HG03159 (cell line): ENCODE measurements at regions not wholly inside any gene's neighbourhood (a gene's known extent, or its start where the extent isn't known, plus 50 kb on each side); places are given as distances from the start of the nearest gene placed in this dataset.

Experiments
- ATAC-seq: cut with Tn5 transposase; IDR thresholded peaks from one replicate; pipeline ENCODE4 v1.9.1; 2021; ENCODE audit warnings: mild to moderate bottlenecking, moderate library complexity; ENCODE audit not compliant: unreplicated experiment

DNA sequence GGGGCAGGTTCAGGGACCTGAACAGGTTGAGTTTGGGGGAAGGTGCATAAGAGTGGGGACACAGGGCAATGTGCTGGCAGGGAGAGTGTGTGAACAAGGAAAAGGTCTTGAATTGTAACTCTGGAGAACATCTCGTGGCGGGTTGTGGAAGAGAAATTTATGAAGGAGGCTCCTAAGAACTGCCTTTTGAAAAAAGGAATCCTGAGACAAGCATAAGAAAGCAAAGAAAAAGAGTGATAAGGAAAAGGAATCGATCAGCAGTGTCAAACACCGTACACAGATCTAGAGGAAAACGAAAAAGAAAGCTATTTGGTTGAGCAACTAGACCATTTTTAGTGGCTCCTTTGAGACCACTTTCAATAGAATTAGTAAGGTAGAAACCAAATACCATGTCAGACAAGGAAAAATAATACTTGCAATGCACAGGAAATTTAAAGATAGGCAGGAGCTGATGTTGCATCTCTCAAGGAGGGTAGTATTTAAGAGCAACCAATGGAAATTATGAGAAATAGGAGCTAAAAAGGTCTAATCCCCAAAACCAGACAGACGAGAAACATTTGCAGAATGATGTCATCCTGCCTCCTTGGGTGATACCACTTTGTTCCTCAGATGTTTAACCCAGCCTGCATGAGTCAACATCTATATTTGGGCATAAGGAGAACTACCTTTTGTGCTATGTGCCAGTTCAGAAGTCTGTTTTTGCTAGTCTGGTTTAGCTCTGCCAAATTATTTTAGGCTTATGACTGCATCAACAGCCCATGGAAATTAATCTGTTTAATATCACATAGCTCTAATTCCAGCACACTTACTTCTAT is 64.5 kb upstream of the STK38L start:
- peak; percentile 92 for ATAC-seq

DNA sequence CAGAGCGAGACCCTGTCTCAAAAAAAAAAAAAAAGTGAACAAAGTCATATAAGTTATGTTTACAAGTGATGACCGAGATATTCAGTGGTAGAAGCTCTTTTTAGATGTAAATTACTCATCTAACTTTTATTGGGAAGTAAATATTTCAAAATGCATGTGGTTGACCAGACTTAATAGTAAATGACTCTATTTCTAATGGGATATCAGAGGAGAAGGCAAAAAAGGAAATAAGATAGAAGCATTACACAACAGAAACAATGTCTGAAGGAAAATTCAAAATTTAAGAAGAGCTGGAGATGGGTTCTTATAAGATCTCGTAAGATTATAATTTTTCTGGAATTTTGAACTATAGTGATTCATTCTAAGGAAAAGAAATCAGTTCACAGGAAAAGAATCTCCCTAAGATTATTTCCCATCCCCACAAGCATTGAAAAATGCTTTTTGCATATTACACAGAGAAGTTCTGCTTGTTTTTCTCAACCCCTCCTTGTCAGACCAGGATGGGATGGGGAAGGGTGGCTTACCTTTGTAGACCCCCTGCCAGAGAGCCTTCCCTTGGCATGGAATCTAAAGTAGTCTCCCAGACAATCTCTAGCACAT is 63.1 kb upstream of the STK38L start:
- ATAC-seq = no peak

DNA sequence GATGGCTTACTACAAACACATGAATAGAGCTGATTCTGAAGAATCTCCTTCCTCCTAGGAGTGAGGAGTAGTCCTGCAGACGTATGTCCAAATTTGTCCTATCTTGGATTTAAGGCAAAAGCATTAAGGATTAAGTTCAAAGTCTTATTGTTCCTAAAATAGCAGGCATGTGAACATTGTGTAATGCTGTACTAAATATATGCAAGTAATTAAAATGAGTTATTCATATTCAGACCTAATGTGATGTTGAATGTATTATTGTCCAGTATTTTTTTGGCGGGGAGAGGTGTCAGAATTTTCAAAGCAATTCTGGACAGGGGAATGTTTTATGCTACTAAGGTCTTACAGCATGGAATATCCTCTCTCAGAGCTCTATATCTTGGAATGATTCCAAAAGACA is 60.7 kb upstream of the STK38L start:
- ATAC-seq = no peak

DNA sequence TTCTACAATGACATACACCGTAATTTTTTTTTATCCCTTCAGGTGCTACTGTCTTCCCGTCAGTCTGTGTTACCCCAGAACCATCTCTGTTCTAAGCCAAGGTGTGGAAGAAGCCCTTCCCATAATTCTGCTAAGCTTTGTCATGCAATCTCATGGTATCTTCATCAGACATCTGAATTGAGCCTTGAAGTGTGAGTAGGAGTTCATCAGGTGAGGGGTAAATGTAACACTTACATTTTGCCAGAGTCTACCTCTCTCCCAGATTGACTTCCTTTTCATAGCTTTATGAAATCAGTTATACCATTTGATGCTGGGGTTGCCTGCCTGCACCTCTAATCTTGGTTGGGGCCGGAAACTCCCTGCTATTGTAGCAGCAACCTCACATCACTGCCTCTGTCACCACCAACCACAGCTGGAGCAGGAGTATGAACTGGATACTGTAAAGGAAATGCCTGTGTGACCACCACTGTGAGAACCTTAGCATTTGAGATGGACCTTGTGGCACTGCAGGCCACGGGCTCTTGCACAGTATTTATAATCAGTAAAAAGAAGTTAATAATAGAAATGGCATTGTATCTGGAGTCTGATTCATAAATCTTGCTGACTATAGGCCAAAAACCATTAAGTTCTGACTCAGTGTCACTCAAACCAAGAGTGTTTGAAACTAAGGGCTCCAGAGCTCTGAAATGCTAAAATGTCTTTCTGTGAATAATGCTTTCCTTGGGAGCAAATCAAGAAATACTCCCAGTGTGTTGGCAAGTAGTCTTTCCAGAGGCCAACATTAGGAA is 58.7 kb upstream of the STK38L start:
- peak; percentile 84 for ATAC-seq

DNA sequence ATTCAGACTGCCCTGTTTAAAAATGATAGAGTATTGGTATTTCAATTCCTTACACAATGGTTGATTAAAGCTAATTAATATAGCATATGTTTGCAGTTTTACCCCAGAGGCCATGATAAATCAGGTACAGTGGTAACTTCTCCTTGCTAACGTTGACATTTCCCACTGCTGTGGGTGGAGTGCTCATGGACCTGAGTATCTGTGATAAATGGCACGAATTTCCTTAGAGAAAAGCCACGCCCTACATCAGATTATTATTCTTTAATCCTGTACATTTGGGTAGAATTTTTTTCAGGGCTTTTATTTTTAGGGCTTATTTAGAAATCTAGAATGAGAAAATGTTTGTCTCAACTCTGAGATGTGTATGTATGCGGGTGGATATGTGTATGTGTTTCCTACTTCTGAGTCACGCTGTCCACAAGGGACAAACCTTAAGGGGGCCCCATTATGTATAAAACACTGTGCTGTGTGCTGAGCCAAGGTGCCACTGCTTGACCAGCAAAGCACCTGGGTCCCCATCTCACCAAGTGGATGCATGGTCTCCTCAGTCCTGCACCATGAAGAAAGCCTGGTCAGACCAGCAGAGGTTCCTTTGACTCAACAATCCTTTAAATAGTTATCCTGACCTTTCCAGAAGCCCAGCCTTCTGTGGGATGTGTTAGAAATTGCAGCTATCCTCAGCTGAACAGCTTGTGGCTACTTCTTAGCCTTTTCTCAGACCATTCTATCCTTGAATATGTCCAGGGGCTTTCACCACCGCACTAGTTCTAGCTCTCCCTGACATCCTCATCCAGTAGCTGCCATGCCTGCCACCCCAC is 57.9 kb upstream of the STK38L start:
- no peak for ATAC-seq

DNA sequence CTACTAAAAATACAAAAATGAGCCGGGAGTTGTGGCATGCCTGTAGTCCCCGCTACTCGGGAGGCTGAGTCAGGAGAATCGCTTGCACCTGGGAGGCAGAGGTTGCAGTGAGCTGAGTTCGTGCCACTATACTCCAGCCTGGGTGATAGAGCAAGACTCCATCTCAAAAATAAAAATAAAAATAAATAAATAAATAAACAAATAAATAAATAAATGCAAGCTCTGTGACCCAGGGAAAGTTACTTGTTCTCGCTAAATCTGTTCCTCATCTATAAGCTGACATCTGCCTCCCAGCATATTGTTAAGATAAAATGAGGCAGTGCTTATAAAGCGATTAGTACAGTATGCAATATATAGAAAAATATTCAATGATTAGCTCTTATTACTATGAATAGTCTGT is 56.4 kb upstream of the STK38L start:
- no peak for ATAC-seq

DNA sequence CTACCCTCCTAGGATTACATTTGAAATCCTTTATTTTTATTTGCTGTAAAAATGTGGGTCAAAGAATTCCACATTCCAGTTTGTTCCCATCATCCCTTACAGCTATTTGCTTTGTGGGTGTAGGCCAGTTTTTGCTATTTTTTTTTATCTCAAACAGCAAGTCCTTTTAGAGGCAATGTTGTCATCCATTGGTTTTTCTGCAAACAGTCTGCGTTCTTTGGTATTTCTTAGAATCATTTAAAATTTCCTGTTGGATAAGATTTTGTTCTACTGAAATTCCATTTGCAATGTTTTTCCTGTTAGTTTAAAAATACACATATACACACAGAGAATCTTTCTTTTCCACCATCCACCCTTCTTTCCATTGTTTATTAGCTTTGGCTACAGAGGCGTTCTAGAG is 53.3 kb upstream of the STK38L start:
- no peak for ATAC-seq

DNA sequence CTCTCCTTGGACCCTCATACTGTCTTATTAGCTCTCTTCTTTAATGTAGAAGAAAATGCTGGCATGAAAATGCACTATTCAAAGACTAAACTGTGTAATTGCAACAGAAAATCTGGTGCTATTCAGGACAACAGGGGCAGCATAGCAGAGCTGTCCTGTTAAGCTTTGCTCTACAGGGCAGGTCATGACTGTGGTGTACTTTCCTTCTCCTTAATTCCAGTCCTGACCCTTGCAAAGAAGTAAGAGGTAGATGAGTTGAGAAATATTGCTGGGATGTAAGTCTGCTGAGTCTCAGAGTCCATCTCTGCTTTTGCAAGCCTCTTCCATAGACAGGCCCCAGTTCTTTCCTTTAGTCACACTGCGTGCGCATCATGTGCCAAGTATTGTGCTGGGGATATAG is 52.6 kb upstream of the STK38L start:
- no peak for ATAC-seq

DNA sequence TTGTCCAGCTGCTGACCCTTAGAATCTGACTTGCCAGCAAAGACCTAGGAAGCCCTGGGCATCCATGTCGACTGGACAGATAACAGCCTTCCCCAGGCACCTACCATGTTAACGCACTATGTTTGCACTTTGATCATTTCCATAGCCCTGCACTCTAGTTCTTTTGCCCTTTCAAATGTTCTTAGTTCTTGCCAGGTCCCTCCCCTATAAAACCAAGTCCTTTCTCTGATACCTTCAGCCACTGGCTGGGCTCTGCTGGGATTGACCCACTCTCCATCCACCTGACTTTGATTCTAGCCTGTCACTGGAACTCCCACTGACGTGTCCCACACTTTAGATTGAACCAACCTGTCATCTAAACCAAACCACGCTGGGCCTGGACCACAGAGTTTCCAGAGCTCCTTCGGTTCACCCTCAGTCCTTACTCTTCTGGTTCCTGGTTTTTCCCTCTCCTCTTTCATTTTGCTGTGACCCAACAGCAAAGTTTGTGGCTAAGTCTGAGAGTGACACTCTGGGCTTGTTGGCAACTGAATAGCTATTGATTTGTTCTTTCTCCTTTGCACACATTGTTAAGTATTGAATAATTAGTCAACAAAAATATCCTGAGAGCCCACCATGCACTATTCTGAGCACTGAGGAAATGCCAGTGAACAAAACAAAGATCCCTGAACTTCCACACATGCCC is 51.8 kb upstream of the STK38L start:
- no peak for ATAC-seq

DNA sequence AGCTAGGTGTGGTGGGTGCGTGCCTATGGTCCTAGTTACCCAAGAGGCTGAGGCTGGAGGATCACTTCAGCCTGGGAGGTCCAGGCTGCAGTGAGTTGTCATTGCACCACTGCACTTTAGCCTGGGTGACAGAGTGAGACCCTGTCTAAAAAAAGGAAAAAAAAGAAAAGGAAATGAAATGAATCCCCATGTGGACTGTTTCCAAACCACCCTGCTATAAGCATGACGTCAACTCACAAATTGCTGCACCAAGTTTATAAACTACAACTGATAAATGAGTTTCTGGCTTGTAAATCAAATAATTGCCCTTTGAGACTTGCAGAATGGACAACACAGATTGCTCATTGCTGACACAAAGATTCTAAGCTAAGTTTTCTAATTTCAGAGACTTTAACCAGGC is 51.0 kb upstream of the STK38L start:
- no peak for ATAC-seq

DNA sequence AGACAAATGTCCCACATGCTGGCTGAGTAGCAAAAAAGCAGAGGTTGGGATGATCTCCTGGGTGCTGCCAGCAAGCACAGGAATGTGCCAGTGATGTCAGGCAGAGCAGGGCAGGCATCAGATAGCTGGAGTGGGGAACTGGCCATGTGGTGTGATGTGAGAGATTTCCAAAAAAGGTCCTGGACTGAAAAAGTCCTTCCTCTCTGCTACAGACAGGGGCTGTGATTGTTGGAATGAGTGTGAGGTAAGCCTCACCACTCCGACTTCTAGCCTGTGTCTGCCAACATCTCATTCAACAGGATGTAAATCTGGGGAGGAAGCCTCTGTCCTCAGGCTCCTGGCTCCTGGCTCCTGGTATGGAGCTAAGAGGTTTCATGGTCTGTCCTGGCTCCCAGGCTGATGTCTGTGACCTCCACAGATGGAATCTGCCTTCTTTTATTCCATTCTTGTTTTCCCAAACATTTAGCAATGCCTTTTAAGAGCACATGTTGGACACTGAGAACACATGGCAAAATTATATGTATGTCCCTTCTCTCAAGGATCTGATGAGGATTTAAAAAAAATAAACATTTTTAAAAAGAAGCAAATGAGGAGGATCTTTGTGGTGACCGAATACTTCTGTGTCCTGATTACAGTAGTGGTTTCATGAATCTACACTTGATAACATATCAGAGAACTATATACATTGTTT is 50.1 kb upstream of the STK38L start:
- ATAC-seq = no peak
